HG02970 (cell line): ENCODE measurements at regions not wholly inside any gene's neighbourhood (a gene's known extent, or its start where the extent isn't known, plus 50 kb on each side); places are given as distances from the start of the nearest gene placed in this dataset.

Experiments used
- ATAC-seq: cut with Tn5 transposase; IDR thresholded peaks from one replicate; pipeline ENCODE4 v1.9.1; 2021; ENCODE audit warnings: mild to moderate bottlenecking, moderate library complexity, moderate number of reproducible peaks; ENCODE audit not compliant: unreplicated experiment, low FRiP score

GRCh38 chr2:122868646-122869275 is 1113.3 kb downstream of the TSN start:
- no peak for ATAC-seq

GRCh38 chr2:122873951-122874350 is 1118.5 kb downstream of the TSN start:
- ATAC-seq = no peak

- no peak for ATAC-seq
Observed at GRCh38 chr2:122875091-122875865, 1119.8 kb downstream of the TSN start.

GRCh38 chr2:122883849-122884248 is 1128.4 kb downstream of the TSN start:
- no peak for ATAC-seq

GRCh38 chr2:122884889-122885288 is 1129.4 kb downstream of the TSN start:
- ATAC-seq = no peak

GRCh38 chr2:122885436-122885835 is 1130.0 kb downstream of the TSN start:
- ATAC-seq = no peak

GRCh38 chr2:122886479-122887145 is 1131.2 kb downstream of the TSN start:
- ATAC-seq = no peak

GRCh38 chr2:122899614-122900013 is 1125.5 kb upstream of the CNTNAP5 start:
- no peak for ATAC-seq

GRCh38 chr2:122905431-122905830 is 1119.7 kb upstream of the CNTNAP5 start:
- no peak for ATAC-seq

GRCh38 chr2:122908159-122908558 is 1116.9 kb upstream of the CNTNAP5 start:
- ATAC-seq = no peak

- no peak for ATAC-seq
Observed at GRCh38 chr2:122927197-122927596, 1097.9 kb upstream of the CNTNAP5 start.

- no peak for ATAC-seq
Observed at GRCh38 chr2:122927710-122928557, 1097.2 kb upstream of the CNTNAP5 start.

GRCh38 chr2:122929347-122929746 is 1095.7 kb upstream of the CNTNAP5 start:
- ATAC-seq = no peak

- ATAC-seq = no peak
Observed at GRCh38 chr2:122935506-122935905, 1089.6 kb upstream of the CNTNAP5 start.

GRCh38 chr2:122939796-122940195 is 1085.3 kb upstream of the CNTNAP5 start:
- ATAC-seq = no peak

GRCh38 chr2:122949523-122949922 is 1075.6 kb upstream of the CNTNAP5 start:
- ATAC-seq = no peak

GRCh38 chr2:122955776-122956175 is 1069.3 kb upstream of the CNTNAP5 start:
- ATAC-seq = no peak

- no peak for ATAC-seq
Observed at GRCh38 chr2:122960759-122961641, 1064.1 kb upstream of the CNTNAP5 start.

- no peak for ATAC-seq
Observed at GRCh38 chr2:122966461-122966860, 1058.6 kb upstream of the CNTNAP5 start.

GRCh38 chr2:122977580-122977979 is 1047.5 kb upstream of the CNTNAP5 start:
- no peak for ATAC-seq
